ENCODE measurements at regions not wholly inside any gene's neighbourhood (a gene's known extent, or its start where the extent isn't known, plus 50 kb on each side); places are given as distances from the start of the nearest gene placed in this dataset.

DNA sequence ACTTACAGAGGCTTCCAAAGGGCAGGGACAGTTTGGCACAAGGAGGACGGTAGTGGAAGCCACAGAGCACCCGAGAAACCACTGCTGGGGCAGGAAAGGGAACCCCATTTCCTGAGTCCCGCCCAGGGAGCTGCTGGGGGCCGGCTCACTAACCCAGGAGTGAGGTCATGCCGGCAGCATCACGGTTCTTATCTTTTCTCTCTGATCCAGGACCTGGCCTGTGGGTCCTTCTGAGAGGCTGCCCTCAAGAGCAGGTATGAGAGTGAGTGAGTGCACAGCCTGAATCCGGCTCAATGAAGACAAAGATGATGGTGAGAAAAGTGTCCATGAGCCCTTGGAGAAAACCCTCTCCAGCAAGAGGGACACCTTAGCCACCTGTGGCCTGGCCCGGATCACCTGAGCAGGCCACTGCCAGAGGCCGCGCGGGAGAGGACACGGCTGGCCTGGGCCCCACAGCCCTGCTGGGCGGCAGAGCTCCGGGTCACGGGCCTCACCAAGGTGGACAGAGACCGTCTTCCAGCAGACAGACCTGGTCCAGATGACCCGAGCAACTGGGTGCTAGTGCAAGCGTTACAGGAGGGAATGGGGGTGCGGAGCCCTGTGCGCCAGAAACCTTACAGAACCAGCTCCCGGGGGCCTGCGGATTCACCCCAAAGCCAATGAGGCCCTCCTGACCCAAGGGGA, 94.9 kb downstream of the RIPK4 start:
- DNase-seq (ENCODE audit: low read depth in 4 of 4, low spot score in 3 of 4), result no peak

GRCh38 chr21:41671212-41671762, 95.6 kb downstream of the RIPK4 start:
- DNase-seq (ENCODE audit: low read depth in 4 of 4, low spot score in 3 of 4), result no peak

DNA sequence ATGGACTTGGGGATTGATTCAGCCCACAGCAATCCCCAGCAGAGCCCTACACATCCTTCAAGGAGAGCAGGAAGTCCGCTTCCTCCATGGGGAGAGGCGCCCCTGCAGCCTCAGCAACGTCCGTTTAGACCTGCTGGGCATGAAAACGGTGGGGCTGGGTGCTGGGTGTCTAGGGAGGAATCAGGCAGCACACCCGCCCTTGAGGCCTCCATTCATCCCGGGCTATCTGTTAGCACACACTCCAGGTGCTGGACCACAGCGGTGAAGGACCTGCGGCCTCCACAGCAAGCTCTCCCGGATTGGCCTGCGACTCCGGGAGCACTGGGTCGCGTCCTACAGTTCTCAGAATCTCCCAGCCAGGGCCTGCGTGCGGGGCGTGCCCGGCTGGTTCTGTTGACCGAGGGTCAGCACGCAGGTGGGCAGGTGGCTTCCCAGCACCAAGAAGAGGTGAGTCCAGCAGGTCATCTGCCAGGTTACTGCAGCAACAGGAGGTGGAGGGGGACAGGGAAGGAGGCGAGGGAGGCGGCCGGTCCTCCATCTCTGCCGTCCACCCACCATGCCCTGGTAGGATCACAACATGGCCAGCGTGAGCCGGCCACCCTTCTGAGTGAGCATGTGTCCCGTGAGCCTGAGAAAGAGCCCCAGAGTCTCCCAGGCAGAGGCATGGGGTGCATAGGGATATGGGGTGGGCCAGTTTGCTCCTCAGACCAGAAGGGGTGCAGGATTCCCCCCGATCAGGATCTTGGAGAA, 96.6 kb downstream of the RIPK4 start:
- DNase-seq (ENCODE audit: low read depth in 4 of 4, low spot score in 3 of 4), result no peak

DNA sequence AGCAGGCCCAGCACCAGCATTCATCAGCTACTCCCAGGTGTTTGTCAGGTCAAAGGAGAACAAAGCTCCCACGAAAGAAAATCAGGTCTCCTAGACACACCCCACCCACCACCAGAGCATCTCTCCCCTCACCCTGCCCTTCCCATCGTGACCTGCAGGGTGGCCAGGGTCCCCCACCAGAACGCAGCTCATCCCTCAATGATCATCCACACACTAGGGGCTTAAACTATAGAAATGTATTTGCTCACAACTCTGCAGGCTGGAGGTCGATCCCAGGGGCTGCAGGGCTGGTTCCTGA, 97.4 kb downstream of the RIPK4 start:
- no peak for DNase-seq (ENCODE audit: low read depth in 4 of 4, low spot score in 3 of 4)

- DNase-seq (ENCODE audit: low read depth in 4 of 4, low spot score in 3 of 4), result no peak
Observed at GRCh38 chr21:41668686-41669532, 97.9 kb downstream of the RIPK4 start.

- no peak for DNase-seq (ENCODE audit: low read depth in 4 of 4, low spot score in 3 of 4)
Observed at GRCh38 chr21:41668051-41668541, 98.8 kb downstream of the RIPK4 start.

GRCh38 chr21:41667136-41667535, 99.7 kb downstream of the RIPK4 start:
- DNase-seq (ENCODE audit: low read depth in 4 of 4, low spot score in 3 of 4), result no peak

GRCh38 chr21:41666641-41667081, 100.2 kb downstream of the RIPK4 start:
- DNase-seq (ENCODE audit: low read depth in 4 of 4, low spot score in 3 of 4), result no peak

GRCh38 chr21:41665766-41666595, 100.9 kb downstream of the RIPK4 start:
- no peak for DNase-seq (ENCODE audit: low read depth in 4 of 4, low spot score in 3 of 4)

DNA sequence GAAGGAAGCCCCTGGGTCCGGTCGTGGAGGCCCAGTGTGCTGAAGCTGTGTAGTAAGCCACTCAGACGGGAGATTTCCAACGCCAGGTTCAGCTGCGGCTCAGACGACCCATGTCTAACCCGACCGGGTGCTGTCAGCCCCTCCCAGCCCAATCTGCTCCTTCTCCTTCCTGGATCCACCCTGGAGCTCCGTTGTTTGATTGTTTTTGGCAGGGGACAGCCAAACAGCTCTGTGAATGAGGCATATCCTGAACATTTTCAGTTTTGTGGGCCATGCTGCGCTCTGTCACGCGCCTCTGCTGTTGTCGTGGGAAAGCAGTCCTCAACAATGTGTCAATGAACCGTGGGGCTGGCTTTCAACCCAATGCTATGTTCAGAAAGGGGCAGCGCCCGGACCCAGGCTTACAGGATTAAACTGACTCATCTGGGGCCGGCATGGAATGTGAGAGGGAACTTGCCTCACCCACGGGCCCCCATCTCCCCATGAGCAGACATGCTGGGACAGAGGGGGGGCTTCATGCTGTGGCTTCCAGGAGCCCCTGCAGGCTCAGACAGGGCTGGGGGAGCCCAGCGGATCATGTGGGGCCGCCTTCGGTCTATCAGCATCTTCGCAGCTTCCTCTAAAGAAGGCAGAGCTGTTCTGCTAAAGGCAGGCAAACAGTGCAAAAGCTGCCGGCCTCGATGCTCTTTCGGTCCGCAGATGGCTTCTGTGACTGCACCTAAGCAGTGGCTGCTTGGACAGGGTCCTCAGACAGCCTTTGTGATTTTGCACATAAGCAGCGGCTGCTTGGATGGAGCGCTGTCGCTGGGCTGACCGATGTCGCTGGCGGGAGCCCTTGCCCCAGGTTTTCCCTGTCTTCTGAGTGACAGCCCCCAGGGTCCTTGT, 101.7 kb downstream of the RIPK4 start:
- no peak for DNase-seq (ENCODE audit: low read depth in 4 of 4, low spot score in 3 of 4)

DNA sequence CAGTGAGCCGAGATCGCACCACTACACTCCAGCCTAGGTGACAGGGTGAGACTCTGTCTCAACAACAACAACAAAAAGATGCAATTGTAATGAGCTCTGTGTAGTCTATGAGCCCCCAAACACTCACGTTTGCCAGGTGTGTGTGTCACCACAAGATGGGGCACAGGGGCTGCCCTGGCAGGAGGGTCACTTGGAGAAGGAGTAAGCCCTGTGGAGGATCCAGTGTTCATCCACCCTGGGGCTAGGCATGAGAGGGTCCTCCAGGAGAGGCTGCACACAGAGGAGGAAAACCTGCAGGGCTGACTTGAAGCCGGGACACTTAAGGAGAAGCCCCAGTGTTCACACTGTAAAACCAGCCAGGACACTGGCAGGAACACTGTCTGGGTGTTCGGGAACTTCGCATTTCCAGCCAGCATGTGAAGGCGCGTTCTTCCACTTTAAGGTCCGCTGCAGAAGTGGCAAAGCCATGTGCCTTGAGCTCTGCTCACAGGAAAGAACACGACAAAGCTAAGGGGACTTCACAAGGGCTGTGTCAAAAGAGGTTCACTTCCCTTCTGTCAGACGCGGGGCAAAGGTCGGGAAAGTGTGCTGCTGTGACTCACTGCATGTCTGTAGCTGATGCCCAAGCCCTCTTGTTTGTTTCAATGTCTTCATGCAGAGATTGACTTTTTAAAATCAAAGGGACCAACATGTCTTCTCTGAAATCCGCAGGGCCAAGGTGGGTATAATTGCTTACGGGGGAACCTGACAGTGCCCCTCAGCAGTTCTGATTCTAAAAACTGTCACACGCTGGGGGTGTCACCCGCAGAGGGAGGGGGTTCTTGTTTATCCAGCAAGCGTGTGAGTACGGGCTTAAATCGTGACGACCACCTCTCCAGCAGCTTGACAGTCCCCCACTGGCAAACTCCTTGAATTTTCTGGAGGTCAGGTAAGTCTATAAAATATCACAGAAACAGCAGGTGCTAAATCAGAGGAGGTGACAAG, 102.8 kb downstream of the RIPK4 start:
- no peak for DNase-seq (ENCODE audit: low read depth in 4 of 4, low spot score in 3 of 4)

- DNase-seq (ENCODE audit: low read depth in 4 of 4, low spot score in 3 of 4), result no peak
Observed at GRCh38 chr21:41662761-41663160, 104.1 kb downstream of the RIPK4 start.

GRCh38 chr21:41662161-41662560, 104.7 kb downstream of the RIPK4 start:
- no peak for DNase-seq (ENCODE audit: low read depth in 4 of 4, low spot score in 3 of 4)

- no peak for DNase-seq (ENCODE audit: low read depth in 4 of 4, low spot score in 3 of 4)
Observed at GRCh38 chr21:41660748-41661147, 106.1 kb downstream of the RIPK4 start.

DNA sequence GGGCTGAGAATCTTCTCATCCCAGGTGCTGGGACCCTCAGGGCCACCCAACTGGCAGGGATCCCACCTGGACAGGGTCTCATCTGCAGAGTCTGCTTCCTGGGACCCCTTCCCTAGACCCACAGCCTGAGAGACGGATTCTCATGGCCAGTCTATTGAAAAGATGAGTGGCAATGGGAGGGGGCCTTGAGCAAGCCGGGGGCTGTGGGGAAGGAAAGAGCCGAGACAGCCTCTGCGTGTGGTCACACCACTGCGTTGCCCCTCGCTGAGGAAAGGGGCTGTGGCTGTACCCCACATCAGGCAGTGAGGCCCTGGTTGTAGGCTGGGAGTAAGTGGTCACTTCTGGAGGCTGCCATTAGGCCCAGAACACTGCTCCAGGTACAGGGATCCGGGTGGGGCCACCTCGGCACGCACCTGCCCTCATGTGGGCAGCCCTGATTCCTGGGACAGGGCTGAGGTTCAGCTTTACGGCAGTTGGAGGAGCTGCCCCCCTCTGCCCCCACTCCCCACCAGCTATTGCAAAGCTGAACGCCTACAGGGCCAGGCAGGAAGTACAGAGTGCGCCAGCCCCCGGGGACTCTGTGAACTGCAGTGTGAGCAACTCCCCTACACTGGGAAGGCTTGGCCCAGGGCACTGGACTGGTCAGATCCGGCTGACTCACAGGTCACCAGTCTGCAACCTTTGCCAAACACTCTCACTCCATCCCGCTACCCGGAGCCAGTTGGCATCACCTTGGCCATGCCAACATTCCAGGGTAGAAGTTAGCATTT, 106.9 kb downstream of the RIPK4 start:
- DNase-seq (ENCODE audit: low read depth in 4 of 4, low spot score in 3 of 4), result no peak

DNA sequence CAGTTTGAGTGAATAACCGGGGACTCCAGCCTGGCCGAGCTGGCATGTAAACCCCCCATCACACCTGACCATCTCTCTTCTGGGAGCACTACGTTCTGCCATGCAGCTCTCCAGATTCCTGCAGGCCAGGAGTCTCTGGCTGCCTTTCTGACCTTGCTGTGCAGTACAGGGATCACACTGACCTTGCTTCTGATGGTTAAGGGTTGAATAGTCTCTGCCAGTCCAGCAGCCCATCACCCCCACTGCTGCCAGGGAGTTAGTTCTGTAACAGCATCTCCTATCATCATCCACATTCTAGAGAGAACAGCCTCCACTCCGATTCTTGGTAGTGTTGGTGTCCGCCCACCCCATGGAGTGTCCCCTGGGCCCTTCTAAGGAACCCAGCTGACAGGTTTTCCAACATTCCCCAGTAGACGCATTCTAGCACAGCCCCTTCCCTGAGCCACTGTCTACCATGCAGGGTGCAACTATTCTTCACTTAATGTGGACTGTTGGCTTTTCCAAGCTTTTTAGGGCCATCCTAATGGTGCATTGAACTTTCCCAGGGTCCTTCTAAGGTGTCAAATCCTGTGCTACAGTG, 109.8 kb downstream of the RIPK4 start:
- no peak for DNase-seq (ENCODE audit: low read depth in 4 of 4, low spot score in 3 of 4)

- no peak for DNase-seq (ENCODE audit: low read depth in 4 of 4, low spot score in 3 of 4)
Observed at GRCh38 chr21:41655259-41655658, 111.6 kb downstream of the RIPK4 start.
